ENCODE measurements at regions not wholly inside any gene's neighbourhood (a gene's known extent, or its start where the extent isn't known, plus 50 kb on each side); places are given as distances from the start of the nearest gene placed in this dataset.
"Not testable (repeated sequence)": the region's sequence is repeated elsewhere in the genome, so short reads cannot be mapped to it uniquely, and the experiment has no call there.

DNA sequence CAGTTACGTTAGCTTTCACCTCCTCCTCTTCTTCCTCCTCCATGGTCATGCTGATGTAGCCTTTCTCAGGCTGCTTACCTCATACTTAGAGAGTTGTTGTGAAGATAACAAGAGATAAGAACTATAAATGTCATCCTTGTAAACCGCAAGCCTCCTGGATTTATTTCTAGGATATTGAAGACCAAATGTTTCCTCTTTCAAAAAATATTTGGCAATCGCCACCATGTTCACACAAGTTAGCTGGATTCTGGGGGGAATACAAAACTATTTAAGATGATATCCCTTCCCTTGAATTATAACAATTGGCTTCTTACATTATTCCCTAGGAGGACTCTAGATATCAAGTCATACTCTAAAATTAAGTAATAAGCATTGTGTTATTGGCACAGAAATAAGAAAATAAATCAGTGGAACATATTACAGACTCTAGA lies 99.8 kb upstream of the PLEKHG1 start:
- DNase-seq, result no peak

DNA sequence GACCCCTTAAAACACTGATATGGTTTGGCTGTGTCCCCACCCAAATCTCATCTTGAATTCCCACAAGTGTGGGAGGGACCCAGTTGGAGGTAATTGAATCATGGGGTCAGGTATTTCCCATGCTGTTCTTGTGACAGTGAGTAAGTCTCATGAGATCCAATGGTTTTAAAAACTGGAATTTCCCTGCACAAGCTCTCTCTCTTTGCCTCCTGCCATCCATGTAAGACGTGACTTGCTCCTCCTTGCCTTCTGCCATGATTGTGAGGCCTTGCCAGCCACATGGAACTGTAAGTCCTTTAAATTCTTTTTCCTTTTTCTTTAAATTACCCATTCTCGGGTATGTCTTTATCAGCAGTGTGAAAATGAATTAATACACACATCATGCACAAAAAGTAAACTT lies 99.1 kb upstream of the PLEKHG1 start:
- DNase-seq, result not testable (repeated sequence)

DNA sequence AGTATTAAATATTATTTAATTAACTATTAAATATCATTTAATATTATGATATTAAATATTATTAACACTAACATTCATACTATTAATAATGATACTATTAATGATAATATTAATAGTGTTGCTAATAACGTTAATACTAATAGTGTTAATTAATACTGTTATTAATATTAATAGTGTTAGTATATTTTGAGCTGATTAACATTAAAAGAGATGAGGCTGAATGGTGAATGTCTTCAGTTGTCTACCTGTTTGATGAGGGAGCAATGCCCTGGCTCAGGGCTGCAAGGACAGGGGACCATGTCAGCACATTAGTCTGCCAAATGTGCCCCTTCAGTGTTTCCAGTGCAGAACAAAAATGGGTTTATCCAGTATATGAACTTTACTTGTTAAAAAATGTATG lies 96.6 kb upstream of the PLEKHG1 start:
- DNase-seq, result no peak

DNA sequence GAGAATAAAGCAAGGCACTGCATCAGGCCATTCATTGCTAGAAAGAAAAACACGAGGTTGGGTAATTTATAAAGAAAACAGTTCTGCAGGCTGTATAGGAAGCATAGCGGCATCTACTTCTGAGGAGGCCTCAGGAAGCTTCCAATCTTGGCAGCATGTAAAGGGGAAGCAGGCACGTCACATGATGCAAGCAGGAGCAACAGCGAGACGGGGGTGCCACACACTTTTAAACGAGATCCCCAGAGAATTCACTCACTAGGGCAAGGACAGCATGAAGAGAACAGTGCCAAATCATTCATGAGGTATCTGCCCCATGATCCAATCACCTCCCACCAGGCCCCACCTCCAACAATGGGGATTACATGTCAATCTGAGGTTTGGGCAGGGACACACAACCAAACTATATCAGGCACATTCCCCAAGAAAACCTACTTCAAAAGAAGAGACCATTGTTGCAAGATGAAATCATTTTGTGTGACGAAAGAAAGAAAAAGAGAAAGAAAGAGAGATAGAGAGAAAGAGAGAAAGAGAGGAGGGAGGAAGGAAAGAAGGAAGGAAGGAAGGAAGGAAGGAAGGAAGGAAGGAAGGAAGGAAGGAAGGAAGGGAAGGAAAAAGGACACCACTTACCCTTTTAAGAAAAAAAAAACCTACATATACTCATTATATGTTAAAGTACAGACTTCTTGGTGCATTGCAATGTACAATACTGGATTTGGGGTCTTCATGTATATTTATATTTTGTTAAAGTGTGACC lies 95.9 kb upstream of the PLEKHG1 start:
- DNase-seq, result no peak

DNA sequence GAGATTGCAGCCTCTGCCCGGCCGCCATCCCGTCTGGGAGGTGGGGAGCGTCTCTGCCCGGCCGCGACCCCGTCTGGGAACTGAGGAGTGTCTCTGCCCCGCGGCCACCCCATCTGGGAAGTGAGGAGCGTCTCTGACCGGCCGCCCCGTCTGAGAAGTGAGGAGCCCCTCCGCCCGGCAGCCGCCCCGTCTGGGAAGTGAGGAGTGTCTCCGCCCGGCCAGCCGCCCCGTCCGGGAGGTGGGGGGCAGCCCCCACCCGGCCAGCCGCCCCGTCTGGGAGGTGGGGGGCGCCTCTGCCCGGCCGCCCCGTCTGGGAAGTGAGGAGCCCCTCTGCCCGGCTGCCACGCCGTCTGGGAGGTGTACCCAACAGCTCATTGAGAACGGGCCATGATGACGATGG lies 92.3 kb upstream of the PLEKHG1 start:
- DNase-seq, result not testable (repeated sequence)

DNA sequence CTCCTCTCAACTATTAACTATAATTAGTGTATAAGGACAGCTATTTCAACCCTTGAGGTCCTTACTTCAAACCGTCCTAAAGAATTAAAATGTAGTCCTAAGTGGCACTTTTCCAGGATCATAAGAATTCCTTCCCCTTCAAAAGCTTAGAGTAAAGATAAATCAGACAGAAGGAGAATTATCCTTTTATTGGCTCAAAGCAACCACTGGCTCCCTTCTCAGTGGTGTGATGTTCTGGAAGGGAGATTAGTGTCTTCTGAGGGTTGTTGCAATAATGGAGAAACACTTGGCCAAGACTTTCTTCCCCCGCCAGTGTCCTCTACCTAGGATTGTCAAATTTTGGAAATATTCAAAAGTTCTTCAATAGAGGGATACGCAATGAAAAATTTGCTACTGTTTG lies 89.1 kb upstream of the PLEKHG1 start:
- no peak for DNase-seq

DNA sequence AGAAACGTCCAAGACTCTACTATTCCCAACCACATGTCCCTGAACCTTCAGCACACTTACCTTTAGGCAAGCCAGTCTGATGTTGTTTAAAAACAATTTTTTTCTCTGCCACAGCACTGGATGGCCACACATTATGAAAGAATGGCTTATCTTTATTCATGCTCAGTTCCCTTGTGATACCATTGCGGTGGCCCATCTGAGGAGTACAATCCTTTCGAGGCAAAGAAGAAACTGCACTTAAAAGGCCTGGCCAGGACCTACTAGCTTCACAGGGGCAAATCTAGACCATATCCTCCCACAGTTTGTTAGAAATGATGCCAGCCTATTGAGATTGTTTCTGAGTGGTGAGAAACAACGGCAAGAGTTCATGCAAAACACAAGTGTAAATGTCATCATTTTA lies 88.4 kb upstream of the PLEKHG1 start:
- DNase-seq, result no peak

DNA sequence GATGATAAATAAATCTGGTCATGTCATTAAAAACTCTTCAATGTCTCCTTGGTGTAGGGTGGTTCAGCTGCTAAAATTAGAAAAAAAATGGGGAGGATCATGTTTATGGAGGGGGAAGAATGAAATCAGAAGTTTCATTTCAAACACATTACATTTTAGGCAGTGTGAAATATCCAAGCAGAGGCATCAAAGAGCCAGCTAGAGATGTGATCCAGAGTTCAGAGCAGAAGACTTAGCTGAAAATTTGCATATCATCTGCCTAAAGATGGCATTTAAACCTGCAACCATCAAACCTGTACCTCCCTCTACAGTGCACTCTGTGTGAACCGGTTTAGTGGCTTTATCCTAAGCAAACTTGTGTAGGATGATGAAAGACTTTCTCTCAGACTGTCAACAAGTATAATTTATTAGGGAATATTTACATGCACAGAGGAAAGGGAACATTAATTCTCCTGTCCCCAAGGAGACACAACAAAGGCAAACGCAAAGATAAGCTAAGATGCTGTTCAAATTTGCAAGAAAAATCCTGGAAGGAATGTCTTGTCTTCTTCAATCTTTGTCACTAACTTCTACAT lies 84.8 kb upstream of the PLEKHG1 start:
- no peak for DNase-seq

DNA sequence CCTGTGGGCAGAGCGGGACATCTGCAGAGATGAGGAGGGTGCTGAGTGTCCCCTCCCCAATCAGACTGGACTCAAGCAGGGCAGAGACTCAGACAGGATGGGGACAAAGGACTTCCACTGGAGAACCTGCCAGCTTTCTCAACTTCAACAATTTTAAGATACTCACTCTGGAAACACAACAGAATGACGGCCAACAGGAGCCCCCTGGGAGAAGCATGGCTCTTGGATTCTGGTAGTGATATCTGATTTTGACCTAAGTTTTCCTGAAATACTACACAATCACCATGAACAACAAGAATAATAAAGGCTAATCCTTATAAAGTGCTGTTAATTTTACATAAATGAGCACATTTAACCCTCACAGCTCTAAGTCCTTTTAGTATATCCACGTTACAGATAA lies 83.5 kb upstream of the PLEKHG1 start:
- no peak for DNase-seq

DNA sequence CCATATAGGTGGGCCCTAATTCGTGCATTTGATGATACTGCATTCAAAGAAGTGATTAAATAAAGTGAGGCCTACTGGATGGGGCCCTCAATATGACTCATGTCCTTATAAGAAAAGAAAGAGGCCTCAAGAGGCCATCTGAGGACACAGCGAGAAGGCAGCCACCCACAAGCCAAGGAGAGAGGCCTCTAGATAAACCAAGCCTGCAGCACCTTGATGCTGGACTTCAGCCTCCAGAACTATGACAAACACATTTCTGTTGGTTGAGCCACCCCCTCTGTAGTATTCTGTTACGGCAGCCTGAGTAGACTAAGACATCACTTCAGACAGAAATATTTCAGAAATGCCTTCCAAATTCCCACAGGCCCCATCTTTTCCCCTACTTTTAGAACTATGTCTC lies 82.5 kb upstream of the PLEKHG1 start:
- no peak for DNase-seq

DNA sequence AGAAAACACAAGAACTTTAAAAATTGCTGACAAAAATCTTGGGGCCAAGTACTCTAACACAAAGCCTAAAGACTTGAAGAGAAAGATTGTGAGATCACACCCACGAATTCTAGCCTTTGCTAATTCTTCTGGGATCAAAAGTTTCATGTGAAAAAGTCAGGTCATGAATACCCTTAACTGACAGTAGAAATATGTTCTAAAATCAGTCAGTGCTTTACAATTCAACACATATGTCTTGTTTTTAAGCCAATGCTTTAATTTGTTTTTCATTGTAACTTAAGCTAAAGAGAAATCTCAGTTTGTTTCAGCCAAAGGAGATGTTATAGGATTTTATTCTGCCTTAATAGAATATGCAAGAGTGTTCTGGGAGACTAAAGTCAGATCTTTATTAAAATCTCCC lies 78.2 kb upstream of the PLEKHG1 start:
- DNase-seq, result no peak

DNA sequence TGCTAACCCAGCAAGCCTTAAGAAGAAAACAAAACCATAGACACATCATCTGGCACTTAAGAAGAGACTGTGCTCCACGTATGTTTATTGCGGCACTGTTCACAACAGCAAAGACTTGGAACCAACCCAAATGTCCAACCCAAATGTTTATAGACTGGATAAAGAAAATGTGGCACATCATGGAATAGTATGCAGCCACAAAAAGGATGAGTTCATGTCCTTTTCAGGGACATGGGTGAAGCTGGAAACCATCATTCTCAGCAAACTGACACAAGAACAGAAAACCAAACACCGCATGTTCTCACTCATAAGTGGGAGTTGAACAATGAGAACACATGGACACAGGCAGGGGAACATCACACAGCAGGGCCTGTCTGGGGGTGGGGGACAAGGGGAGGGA lies 76.5 kb upstream of the PLEKHG1 start:
- DNase-seq, result not testable (repeated sequence)

DNA sequence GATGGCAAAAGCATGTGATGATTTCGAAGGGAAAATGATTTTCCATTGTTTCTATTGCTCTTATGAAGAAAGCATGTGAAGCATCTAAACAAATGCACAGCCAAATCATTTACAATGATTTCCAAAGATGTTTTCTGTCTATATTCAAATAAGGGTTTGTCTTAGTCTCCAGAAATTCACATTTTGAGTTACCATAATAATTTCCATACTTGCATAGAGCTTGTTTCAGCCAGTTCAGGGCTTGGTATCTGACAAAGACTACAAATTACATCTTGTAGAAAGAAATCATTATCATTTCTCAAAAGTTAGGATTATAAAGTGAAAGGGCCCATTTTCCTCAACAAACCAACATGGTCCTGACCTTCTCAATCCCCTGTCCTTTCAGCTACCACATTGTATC lies 74.4 kb upstream of the PLEKHG1 start:
- DNase-seq, result no peak

DNA sequence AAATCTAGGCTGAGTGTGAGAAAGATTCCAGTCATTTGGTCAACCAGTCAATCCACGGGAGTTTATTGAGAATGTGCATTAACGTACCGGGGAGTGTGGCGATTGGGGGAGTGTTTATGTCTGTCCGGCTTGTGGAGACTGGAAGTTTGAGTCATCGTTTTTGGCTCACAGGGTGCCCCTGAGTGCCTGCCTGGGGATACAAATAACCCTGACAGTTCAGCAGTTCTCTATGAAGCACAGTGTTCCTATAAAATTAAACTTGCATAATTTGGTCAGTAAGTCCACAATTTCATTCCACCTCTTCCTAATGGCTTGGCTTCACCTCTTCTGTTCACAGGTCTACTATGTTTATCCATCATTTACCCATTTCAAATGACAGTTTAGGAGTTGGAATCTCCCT lies 72.6 kb upstream of the PLEKHG1 start:
- peak; percentile 9 for DNase-seq

DNA sequence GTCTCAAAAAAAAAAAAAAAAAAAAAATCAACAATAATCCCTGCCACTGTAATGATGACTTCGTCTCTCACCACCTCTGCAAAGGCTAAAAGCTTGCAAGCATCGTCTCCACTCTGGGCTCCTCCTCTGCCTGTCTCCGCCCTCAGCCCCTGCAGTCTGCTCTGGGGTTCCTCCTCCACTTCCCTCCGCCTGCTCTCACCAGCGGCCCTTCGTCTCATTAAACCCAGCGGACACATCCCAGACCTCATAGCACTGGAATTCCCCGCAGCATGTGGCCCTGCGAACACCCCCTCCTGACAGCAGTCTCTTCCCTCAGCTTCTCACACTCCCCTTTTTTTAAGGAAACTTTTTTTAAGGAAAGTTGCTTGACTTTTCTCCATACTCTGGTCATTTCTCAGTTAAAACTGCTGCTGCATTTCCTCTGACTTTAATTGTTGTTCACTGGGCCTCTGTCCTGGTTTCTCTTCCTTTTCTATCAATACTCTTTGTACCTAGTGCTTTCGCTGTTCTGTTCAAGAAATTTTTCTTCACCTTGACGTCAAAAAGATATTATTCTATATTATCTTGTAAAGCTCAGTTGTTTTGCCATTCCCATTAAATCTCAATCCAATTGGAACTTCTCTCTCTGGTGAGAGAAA lies 70.9 kb upstream of the PLEKHG1 start:
- peak; percentile 32 for DNase-seq

DNA sequence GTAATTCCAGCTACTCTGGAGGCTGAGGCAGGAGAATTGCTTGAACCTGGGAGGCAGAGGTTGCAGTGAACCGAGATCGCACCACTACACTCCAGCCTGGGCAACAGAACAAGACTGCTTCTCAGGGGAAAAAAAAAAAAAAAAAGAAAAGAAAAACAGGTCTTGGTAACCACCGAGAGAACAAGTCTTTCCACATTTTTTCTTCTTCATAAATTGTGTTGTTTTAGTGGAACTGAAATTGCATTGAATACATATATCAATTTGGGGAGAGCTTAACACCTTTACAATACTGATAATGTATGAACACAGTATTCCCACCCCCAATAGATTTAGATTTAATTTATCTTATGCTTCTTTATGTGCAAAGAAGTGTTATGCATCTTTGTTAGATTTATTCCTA lies 70.0 kb upstream of the PLEKHG1 start:
- no peak for DNase-seq

DNA sequence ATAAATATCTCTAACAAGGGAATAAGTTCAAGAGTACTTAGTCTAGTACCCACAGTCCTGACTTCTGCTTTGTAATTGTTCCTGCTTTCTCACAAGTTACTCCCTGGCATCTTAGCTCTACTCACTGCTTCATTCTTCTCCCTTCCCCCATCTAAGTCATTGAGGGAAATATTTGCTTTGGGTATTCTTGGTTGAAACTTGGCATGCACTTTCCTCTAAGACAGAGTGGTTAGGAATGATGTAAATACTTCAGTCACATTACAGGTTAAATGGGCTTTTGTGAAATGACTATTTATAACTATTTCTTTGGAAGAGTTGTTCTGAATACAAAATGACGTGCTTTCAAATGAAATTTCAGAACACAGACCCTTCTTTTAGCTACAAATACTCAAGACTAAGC lies 67.7 kb upstream of the PLEKHG1 start:
- no peak for DNase-seq

DNA sequence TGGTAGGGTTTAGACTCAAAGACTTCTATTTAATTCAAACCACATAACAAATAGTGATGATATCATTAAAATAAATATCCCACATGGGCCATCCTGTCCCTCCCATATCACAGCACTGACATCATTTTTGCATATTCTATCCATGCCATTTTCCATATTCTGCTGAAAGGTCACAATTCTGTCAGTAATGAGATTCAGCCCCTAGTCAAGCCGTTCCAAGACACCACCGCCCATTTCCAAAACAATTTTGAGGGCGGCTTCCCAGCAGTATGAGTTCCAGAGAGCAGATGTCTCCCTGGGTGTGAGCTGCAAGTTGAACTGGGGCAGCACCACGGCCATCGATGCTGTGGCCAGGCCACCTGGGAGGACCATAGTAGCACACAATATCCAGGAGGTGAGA lies 65.1 kb upstream of the PLEKHG1 start:
- DNase-seq, result no peak

DNA sequence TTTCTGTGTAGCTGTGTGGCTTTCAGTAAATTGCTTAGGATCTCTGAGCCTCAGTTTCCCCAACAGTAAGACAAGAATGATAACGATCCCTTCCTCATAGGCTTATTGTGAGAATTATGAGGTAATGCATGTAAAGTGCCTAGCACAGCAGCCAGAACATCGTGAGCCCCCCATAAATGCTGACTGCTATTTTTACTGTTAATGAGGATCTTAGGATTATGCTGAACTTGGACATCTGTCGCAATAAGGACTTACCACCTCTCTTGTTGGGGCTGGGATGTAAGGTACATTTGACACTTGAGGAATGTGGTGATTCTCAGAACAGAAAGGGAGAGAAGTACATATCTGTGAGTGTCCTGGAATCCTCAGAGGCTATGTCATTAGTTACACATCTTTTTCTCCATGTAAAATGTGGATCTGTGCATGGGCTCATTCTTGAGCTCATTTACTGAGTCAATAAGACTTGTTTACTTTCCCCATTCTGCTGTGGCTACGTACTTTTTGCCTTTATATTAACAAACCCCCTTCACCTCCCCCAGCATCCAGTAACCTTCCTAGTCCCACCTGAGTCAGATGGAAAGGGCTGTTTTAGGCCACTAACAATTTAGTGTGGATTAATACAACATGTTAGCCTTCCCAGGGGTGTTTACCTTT lies 64.4 kb upstream of the PLEKHG1 start:
- DNase-seq, result no peak

DNA sequence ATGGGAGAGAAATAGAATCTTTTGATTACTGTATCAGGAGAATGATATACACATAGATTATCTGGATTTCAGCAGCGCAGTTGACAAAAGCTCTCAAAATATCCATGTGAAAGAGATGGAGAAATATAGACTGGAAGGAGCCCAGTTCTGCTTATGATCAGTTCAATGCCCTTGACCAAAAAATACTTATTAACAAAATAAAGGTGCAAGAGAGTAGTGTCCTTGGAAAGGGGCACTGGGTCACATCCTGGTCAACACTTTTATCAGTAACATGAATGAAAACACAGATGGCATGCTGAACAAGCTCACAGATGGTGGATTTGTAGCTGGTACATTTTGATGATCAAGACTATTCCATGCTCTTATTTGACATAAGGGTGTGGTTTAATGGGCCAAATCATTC lies 63.9 kb upstream of the PLEKHG1 start:
- no peak for DNase-seq

DNA sequence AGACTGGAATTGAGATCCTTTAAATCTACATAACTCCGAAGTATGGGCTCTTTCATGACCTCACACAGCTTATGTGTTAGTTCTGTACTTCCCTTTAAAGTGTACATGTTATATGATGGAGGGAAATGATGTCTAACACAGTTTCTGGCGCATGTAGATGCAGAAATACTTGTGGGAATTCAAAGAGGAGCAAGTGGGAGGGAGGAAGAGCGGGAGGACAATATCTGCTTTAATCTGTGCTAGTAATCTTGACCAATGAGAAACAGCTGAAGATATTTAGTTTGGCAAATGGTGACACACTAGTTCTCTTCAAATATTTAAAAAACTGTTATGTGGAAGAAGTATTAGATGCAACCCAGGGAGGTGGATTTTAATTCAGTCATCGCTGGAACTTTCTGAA lies 62.9 kb upstream of the PLEKHG1 start:
- DNase-seq, result no peak

DNA sequence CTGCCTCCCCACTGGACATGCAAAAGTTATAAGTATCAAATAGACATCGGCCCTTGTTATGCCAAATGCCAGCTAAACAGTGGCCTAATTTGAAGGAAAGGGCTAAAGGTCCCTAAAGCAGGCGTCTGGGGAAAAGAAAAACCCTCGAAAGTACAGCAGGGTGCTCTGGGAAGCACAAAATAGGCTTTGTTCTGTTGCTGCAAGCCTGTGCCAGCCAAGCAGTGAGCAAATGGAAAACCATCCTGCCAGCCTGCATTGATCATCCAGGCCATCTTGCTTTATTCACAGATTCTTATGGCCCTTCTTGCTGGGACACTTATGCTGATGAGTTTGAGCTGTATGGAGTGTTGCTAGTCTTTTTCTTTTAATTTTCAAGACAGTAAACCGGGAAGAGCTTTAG lies 62.2 kb upstream of the PLEKHG1 start:
- no peak for DNase-seq

DNA sequence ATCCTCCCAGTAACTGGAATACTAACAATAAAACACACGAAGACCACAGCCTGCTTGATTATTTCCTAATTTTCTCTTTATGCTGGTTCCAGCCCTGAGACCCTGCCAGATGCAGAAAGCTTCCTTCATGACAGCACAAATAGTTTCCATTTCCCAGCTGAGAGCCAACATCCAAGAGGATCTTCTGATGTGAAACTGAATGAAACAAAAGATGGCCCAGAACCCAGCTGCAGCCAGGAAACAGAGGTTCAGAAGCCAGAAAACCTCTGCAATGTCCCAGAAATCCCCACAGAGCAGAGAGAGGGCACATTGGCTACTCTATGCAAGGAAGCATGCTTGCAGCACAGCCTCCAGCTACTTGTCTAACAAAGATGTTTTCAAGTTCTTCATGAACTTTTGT lies 61.8 kb upstream of the PLEKHG1 start:
- DNase-seq, result no peak

DNA sequence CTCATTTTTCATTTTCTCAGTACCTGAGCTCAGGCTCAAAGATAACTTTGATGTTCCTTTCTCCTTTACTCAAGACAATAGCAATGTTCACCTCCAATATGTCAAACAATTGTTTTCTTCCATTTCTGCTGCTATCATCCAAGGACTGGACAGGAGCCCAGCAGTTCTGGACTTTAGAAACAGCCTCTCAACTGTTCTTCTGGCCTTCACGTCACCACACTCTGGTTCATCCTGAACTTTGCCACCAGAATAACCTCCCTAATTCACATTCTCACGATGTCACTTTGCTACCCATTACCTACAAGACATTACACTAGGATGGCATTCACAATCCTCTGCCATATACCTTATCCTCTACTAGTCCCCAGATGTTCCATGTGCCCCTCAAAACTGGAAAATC lies 60.6 kb upstream of the PLEKHG1 start:
- no peak for DNase-seq

Measured in RPMI8226 (cell line).